Astrocyte (in vitro differentiated cells and primary cell): ENCODE measurements at regions not wholly inside any gene's neighbourhood (a gene's known extent, or its start where the extent isn't known, plus 50 kb on each side); places are given as distances from the start of the nearest gene placed in this dataset.

Source experiments
- DNase-seq: peaks from one replicate; pipeline ENCODE4 v3.0.0-alpha.2; 2010; ENCODE audit warnings: low read depth
- FAIRE-seq: peaks from 2 replicates; lab custom pipeline; 2011; peaks lifted over from hg19 to GRCh38; lab: Jason Lieb, UNC
- H2AFZ ChIP-seq: 2 replicates; pipeline ENCODE4 v1.6.0; 2012; ENCODE audit warnings: low read depth, low read length, inconsistent platforms
- H3K27ac ChIP-seq: 2 replicates; pipeline ENCODE4 v1.5.1; 2011; ENCODE audit warnings: low read depth, low read length, inconsistent platforms
- H3K27me3 ChIP-seq: 2 replicates; pipeline ENCODE4 v1.6.0; 2011; ENCODE audit warnings: low read length, inconsistent platforms; ENCODE audit not compliant: insufficient read depth
- H3K36me3 ChIP-seq: 2 replicates; pipeline ENCODE4 v1.5.1; 2011; ENCODE audit warnings: low read length, inconsistent platforms; ENCODE audit not compliant: insufficient read depth
- H3K4me1 ChIP-seq: 2 replicates; pipeline ENCODE4 v1.5.1; 2011; ENCODE audit warnings: low read length, inconsistent platforms; ENCODE audit not compliant: insufficient read depth
- H3K4me2 ChIP-seq: 2 replicates; pipeline ENCODE4 v1.6.0; 2012; ENCODE audit warnings: low read length, inconsistent platforms
- H3K4me3 ChIP-seq: 2 replicates; pipeline ENCODE4 v1.5.1; 2011; ENCODE audit warnings: low read depth, mild to moderate bottlenecking, low read length, inconsistent platforms; ENCODE audit not compliant: insufficient read depth
- H3K79me2 ChIP-seq: 2 replicates; pipeline ENCODE4 v1.6.0; 2012; ENCODE audit warnings: mild to moderate bottlenecking, low read length, inconsistent platforms; ENCODE audit not compliant: insufficient read depth
- H3K9ac ChIP-seq: 2 replicates; pipeline ENCODE4 v1.6.0; 2012; ENCODE audit warnings: mild to moderate bottlenecking, low read length, inconsistent platforms
- H3K9me3 ChIP-seq: 2 replicates; pipeline ENCODE4 v1.5.1; 2012; ENCODE audit warnings: low read depth, mild to moderate bottlenecking, low read length, inconsistent platforms; ENCODE audit not compliant: insufficient read depth
- H4K20me1 ChIP-seq: 2 replicates; pipeline ENCODE4 v1.6.0; 2012; ENCODE audit warnings: low read length, inconsistent platforms; ENCODE audit not compliant: insufficient read depth
- H3K27ac Mint-ChIP-seq: one replicate; pipeline ENCODE4 v1.8.0; 2021; ENCODE audit warnings: mild to moderate bottlenecking, mixed read lengths; ENCODE audit not compliant: unreplicated experiment
- H3K27me3 Mint-ChIP-seq: one replicate; pipeline ENCODE4 v1.8.0; 2021; ENCODE audit warnings: low read depth, mixed read lengths; ENCODE audit not compliant: unreplicated experiment
- H3K36me3 Mint-ChIP-seq: one replicate; pipeline ENCODE4 v1.8.0; 2021; ENCODE audit warnings: low read depth, mixed read lengths; ENCODE audit not compliant: unreplicated experiment
- H3K4me1 Mint-ChIP-seq: one replicate; pipeline ENCODE4 v1.8.0; 2021; ENCODE audit warnings: low read depth, mixed read lengths; ENCODE audit not compliant: unreplicated experiment
- H3K4me3 Mint-ChIP-seq: one replicate; pipeline ENCODE4 v1.8.0; 2021; ENCODE audit warnings: mild to moderate bottlenecking, moderate library complexity, mixed read lengths; ENCODE audit not compliant: unreplicated experiment
- H3K9me3 Mint-ChIP-seq: one replicate; pipeline ENCODE4 v1.8.0; 2021; ENCODE audit warnings: mild to moderate bottlenecking, mixed read lengths; ENCODE audit not compliant: unreplicated experiment
- CTCF ChIP-seq: IDR thresholded peaks from 2 replicates; pipeline ENCODE4 v1.5.1; 2011; ENCODE audit warnings: low read depth, mild to moderate bottlenecking, inconsistent platforms, low read length, moderate library complexity; ENCODE audit not compliant: insufficient read depth
- EZH2 ChIP-seq: IDR thresholded peaks from 2 replicates; pipeline ENCODE4 v1.6.1; 2012; ENCODE audit warnings: mild to moderate bottlenecking, low read length, inconsistent platforms; ENCODE audit not compliant: insufficient read depth

GRCh38 chr11:30089921-30090320 is 73.1 kb upstream of the KCNA4 start:
- Mint-ChIP-seq H3K36me3 (no peaks in the 10 kb centered on the region), H3K4me3 (no peak overlapping the region), H3K27ac (no peak overlapping the region), H3K27me3 (peaks cover 2% of the 10 kb centered on the region), H3K9me3 (no peaks in the 10 kb centered on the region), H3K4me1 (peaks cover 8% of the 10 kb centered on the region)
- no peaks in the 10 kb centered on the region for H3K9me3 ChIP-seq
- no peak overlapping the region for H3K9ac ChIP-seq
- H2AFZ ChIP-seq, result no peak overlapping the region
- TF ChIP-seq EZH2 (no peak), CTCF (no peak)
- H4K20me1 ChIP-seq, result no peaks in the 10 kb centered on the region
- H3K27ac ChIP-seq, result no peak overlapping the region
- no peak overlapping the region for H3K4me3 ChIP-seq
- no peaks in the 10 kb centered on the region for H3K27me3 ChIP-seq
- no peaks in the 10 kb centered on the region for H3K79me2 ChIP-seq
- no peak for DNase-seq
- H3K4me1 ChIP-seq, result no peaks in the 10 kb centered on the region
- no peaks in the 10 kb centered on the region for H3K36me3 ChIP-seq
- FAIRE-seq, result no peak
- no peak overlapping the region for H3K4me2 ChIP-seq

GRCh38 chr11:30091246-30091645 is 74.4 kb upstream of the KCNA4 start:
- H3K9me3 ChIP-seq, result no peaks in the 10 kb centered on the region
- no peak overlapping the region for H2AFZ ChIP-seq
- Mint-ChIP-seq H3K4me3 (no peak overlapping the region), H3K36me3 (no peaks in the 10 kb centered on the region), H3K4me1 (peaks cover 8% of the 10 kb centered on the region), H3K27ac (no peak overlapping the region), H3K27me3 (peaks cover 2% of the 10 kb centered on the region), H3K9me3 (no peaks in the 10 kb centered on the region)
- FAIRE-seq (no peak), DNase-seq (no peak)
- no peak overlapping the region for H3K9ac ChIP-seq
- no peaks in the 10 kb centered on the region for H3K27me3 ChIP-seq
- H3K4me1 ChIP-seq, result no peaks in the 10 kb centered on the region
- H3K79me2 ChIP-seq, result no peaks in the 10 kb centered on the region
- TF ChIP-seq CTCF, result no peak
- TF ChIP-seq EZH2, result no peak
- H3K36me3 ChIP-seq, result no peaks in the 10 kb centered on the region
- no peaks in the 10 kb centered on the region for H4K20me1 ChIP-seq
- H3K27ac ChIP-seq, result no peak overlapping the region
- H3K4me2 ChIP-seq, result no peak overlapping the region
- H3K4me3 ChIP-seq, result no peak overlapping the region

GRCh38 chr11:30091737-30092136 is 74.9 kb upstream of the KCNA4 start:
- peaks cover 2% of the 10 kb centered on the region for H3K27me3 Mint-ChIP-seq
- H2AFZ ChIP-seq, result no peak overlapping the region
- H3K27ac ChIP-seq, result no peak overlapping the region
- H3K9me3 Mint-ChIP-seq, result no peaks in the 10 kb centered on the region
- H3K4me3 Mint-ChIP-seq, result no peak overlapping the region
- no peak for DNase-seq
- no peaks in the 10 kb centered on the region for H3K79me2 ChIP-seq
- no peaks in the 10 kb centered on the region for H4K20me1 ChIP-seq
- no peaks in the 10 kb centered on the region for H3K4me1 ChIP-seq
- H3K36me3 ChIP-seq, result no peaks in the 10 kb centered on the region
- no peaks in the 10 kb centered on the region for H3K27me3 ChIP-seq
- FAIRE-seq, result no peak
- H3K4me3 ChIP-seq, result no peak overlapping the region
- H3K4me1 Mint-ChIP-seq, result peaks cover 8% of the 10 kb centered on the region
- H3K27ac Mint-ChIP-seq, result no peak overlapping the region
- H3K36me3 Mint-ChIP-seq, result no peaks in the 10 kb centered on the region
- no peak for TF ChIP-seq EZH2
- no peak for TF ChIP-seq CTCF
- no peak overlapping the region for H3K4me2 ChIP-seq
- no peak overlapping the region for H3K9ac ChIP-seq
- H3K9me3 ChIP-seq, result no peaks in the 10 kb centered on the region
